ENCODE measurements at regions not wholly inside any gene's neighbourhood (a gene's known extent, or its start where the extent isn't known, plus 50 kb on each side); places are given as distances from the start of the nearest gene placed in this dataset.

- Histone ChIP-seq H3K36me3 (ENCODE audit: insufficient read depth, low read length) (no peaks in the 10 kb centered on the region), H3K27ac (ENCODE audit: low read depth, low read length) (no peak overlapping the region), H3K9ac (ENCODE audit: low read length) (no peak overlapping the region), H3K79me2 (ENCODE audit: insufficient read depth, low read length) (no peaks in the 10 kb centered on the region), H2AFZ (ENCODE audit: low read depth, low read length) (no peak overlapping the region), H3K4me3 (ENCODE audit: insufficient read depth, low read depth, low read length) (no peak overlapping the region), H3K27me3 (ENCODE audit: insufficient read depth, low read length) (no peaks in the 10 kb centered on the region), H3K4me2 (ENCODE audit: low read length) (no peak overlapping the region), H4K20me1 (ENCODE audit: insufficient read depth, low read length) (no peaks in the 10 kb centered on the region), H3K9me3 (ENCODE audit: insufficient read depth, low read depth, low read length) (no peaks in the 10 kb centered on the region), H3K4me1 (ENCODE audit: insufficient read depth, low read length) (no peaks in the 10 kb centered on the region)
- no peaks in the 10 kb centered on the region for H3K36me3 Mint-ChIP-seq (ENCODE audit: low read depth, unreplicated experiment)
- DNase-seq (ENCODE audit: low read depth) = no peak
- no peak overlapping the region for H3K27ac Mint-ChIP-seq (ENCODE audit: unreplicated experiment)
- no peaks in the 10 kb centered on the region for H3K4me1 Mint-ChIP-seq (ENCODE audit: low read depth, unreplicated experiment)
- no peaks in the 10 kb centered on the region for H3K27me3 Mint-ChIP-seq (ENCODE audit: low read depth, unreplicated experiment)
- FAIRE-seq = no peak
- H3K4me3 Mint-ChIP-seq (ENCODE audit: unreplicated experiment) = no peak overlapping the region
- no peaks in the 10 kb centered on the region for H3K9me3 Mint-ChIP-seq (ENCODE audit: unreplicated experiment)
- no peak for TF ChIP-seq EZH2 (IDR thresholded peaks at IDR 0.05; ENCODE audit: insufficient read depth, low read length)
- no peak for TF ChIP-seq CTCF (IDR thresholded peaks at IDR 0.05; ENCODE audit: insufficient read depth, low read depth, low read length)
Measured at GRCh38 chr4:180455226-180455625, 1788.0 kb upstream of the TENM3 start.

- Mint-ChIP-seq H3K9me3 (ENCODE audit: unreplicated experiment) (no peaks in the 10 kb centered on the region), H3K27me3 (ENCODE audit: low read depth, unreplicated experiment) (no peaks in the 10 kb centered on the region), H3K27ac (ENCODE audit: unreplicated experiment) (no peak overlapping the region), H3K36me3 (ENCODE audit: low read depth, unreplicated experiment) (no peaks in the 10 kb centered on the region), H3K4me3 (ENCODE audit: unreplicated experiment) (no peak overlapping the region), H3K4me1 (ENCODE audit: low read depth, unreplicated experiment) (no peaks in the 10 kb centered on the region)
- Histone ChIP-seq H3K9me3 (ENCODE audit: insufficient read depth, low read depth, low read length) (no peaks in the 10 kb centered on the region), H3K36me3 (ENCODE audit: insufficient read depth, low read length) (no peaks in the 10 kb centered on the region), H2AFZ (ENCODE audit: low read depth, low read length) (no peak overlapping the region), H3K79me2 (ENCODE audit: insufficient read depth, low read length) (no peaks in the 10 kb centered on the region), H3K9ac (ENCODE audit: low read length) (no peak overlapping the region), H3K27me3 (ENCODE audit: insufficient read depth, low read length) (no peaks in the 10 kb centered on the region), H4K20me1 (ENCODE audit: insufficient read depth, low read length) (no peaks in the 10 kb centered on the region), H3K4me3 (ENCODE audit: insufficient read depth, low read depth, low read length) (no peak overlapping the region), H3K4me2 (ENCODE audit: low read length) (no peak overlapping the region), H3K4me1 (ENCODE audit: insufficient read depth, low read length) (no peaks in the 10 kb centered on the region), H3K27ac (ENCODE audit: low read depth, low read length) (no peak overlapping the region)
- TF ChIP-seq CTCF (IDR thresholded peaks at IDR 0.05; ENCODE audit: insufficient read depth, low read depth, low read length) (no peak), EZH2 (IDR thresholded peaks at IDR 0.05; ENCODE audit: insufficient read depth, low read length) (no peak)
- FAIRE-seq = no peak
- DNase-seq (ENCODE audit: low read depth) = no peak
Measured at GRCh38 chr4:180456928-180457327, 1786.3 kb upstream of the TENM3 start.

GRCh38 chr4:180462116-180462515 is 1781.1 kb upstream of the TENM3 start:
- TF ChIP-seq EZH2 (IDR thresholded peaks at IDR 0.05; ENCODE audit: insufficient read depth, low read length) (no peak), CTCF (IDR thresholded peaks at IDR 0.05; ENCODE audit: insufficient read depth, low read depth, low read length) (no peak)
- Histone ChIP-seq H3K4me1 (ENCODE audit: insufficient read depth, low read length) (no peaks in the 10 kb centered on the region), H3K4me3 (ENCODE audit: insufficient read depth, low read depth, low read length) (no peak overlapping the region), H3K27ac (ENCODE audit: low read depth, low read length) (no peak overlapping the region), H3K27me3 (ENCODE audit: insufficient read depth, low read length) (no peaks in the 10 kb centered on the region), H3K4me2 (ENCODE audit: low read length) (no peak overlapping the region), H3K36me3 (ENCODE audit: insufficient read depth, low read length) (no peaks in the 10 kb centered on the region), H3K9me3 (ENCODE audit: insufficient read depth, low read depth, low read length) (no peaks in the 10 kb centered on the region), H3K9ac (ENCODE audit: low read length) (no peak overlapping the region), H2AFZ (ENCODE audit: low read depth, low read length) (no peak overlapping the region), H3K79me2 (ENCODE audit: insufficient read depth, low read length) (no peaks in the 10 kb centered on the region), H4K20me1 (ENCODE audit: insufficient read depth, low read length) (no peaks in the 10 kb centered on the region)
- H3K36me3 Mint-ChIP-seq (ENCODE audit: low read depth, unreplicated experiment) = no peaks in the 10 kb centered on the region
- no peaks in the 10 kb centered on the region for H3K4me1 Mint-ChIP-seq (ENCODE audit: low read depth, unreplicated experiment)
- H3K27me3 Mint-ChIP-seq (ENCODE audit: low read depth, unreplicated experiment) = no peaks in the 10 kb centered on the region
- H3K27ac Mint-ChIP-seq (ENCODE audit: unreplicated experiment) = no peak overlapping the region
- H3K4me3 Mint-ChIP-seq (ENCODE audit: unreplicated experiment) = no peak overlapping the region
- DNase-seq (ENCODE audit: low read depth) = no peak
- no peak for FAIRE-seq
- no peaks in the 10 kb centered on the region for H3K9me3 Mint-ChIP-seq (ENCODE audit: unreplicated experiment)
